ENCODE measurements at regions not wholly inside any gene's neighbourhood (a gene's known extent, or its start where the extent isn't known, plus 50 kb on each side); places are given as distances from the start of the nearest gene placed in this dataset.

GRCh38 chr2:19246496-19246895, 111.9 kb downstream of the OSR1 start:
- Histone ChIP-seq H4K20me1 (ENCODE audit: insufficient read depth, low read length) (no peaks in the 10 kb centered on the region), H3K79me2 (ENCODE audit: low read length) (no peaks in the 10 kb centered on the region), H3K4me2 (ENCODE audit: low read length) (no peak overlapping the region), H3K4me3 (ENCODE audit: low read length) (no peak overlapping the region), H3K27ac (ENCODE audit: low read length) (no peak overlapping the region), H3K9me3 (ENCODE audit: insufficient read depth, low read length) (no peaks in the 10 kb centered on the region), H3K9ac (ENCODE audit: low read length) (no peak overlapping the region), H3K27me3 (ENCODE audit: low read depth, low read length) (no peaks in the 10 kb centered on the region), H3K36me3 (replicated peaks; ENCODE audit: low read depth, low read length) (no peaks in the 10 kb centered on the region), H3K4me1 (ENCODE audit: low read length) (no peaks in the 10 kb centered on the region), H2AFZ (ENCODE audit: low read depth, low read length) (no peak overlapping the region)
- TF ChIP-seq EZH2phosphoT487 (IDR thresholded peaks at IDR 0.05; ENCODE audit: low read depth): no peak

GRCh38 chr2:19244460-19245363, 113.7 kb downstream of the OSR1 start:
- TF ChIP-seq CTCF (IDR thresholded peaks at IDR 0.05; ENCODE audit: low read depth, low read length): no peak
- TF ChIP-seq EZH2phosphoT487 (IDR thresholded peaks at IDR 0.05; ENCODE audit: low read depth): no peak
- Histone ChIP-seq H3K4me3 (ENCODE audit: low read length) (no peak overlapping the region), H3K4me2 (ENCODE audit: low read length) (no peak overlapping the region), H3K79me2 (ENCODE audit: low read length) (no peaks in the 10 kb centered on the region), H3K9me3 (ENCODE audit: insufficient read depth, low read length) (no peaks in the 10 kb centered on the region), H2AFZ (ENCODE audit: low read depth, low read length) (no peak overlapping the region), H3K27ac (ENCODE audit: low read length) (no peak overlapping the region), H3K27me3 (ENCODE audit: low read depth, low read length) (no peaks in the 10 kb centered on the region), H3K9ac (ENCODE audit: low read length) (no peak overlapping the region), H4K20me1 (ENCODE audit: insufficient read depth, low read length) (no peaks in the 10 kb centered on the region), H3K4me1 (ENCODE audit: low read length) (no peaks in the 10 kb centered on the region), H3K36me3 (replicated peaks; ENCODE audit: low read depth, low read length) (no peaks in the 10 kb centered on the region)

GRCh38 chr2:19238440-19239060, 119.9 kb downstream of the OSR1 start:
- H3K27ac ChIP-seq (ENCODE audit: low read length): no peak overlapping the region
- H3K9me3 ChIP-seq (ENCODE audit: insufficient read depth, low read length): no peaks in the 10 kb centered on the region
- H3K4me1 ChIP-seq (ENCODE audit: low read length): no peaks in the 10 kb centered on the region
- no peaks in the 10 kb centered on the region for H3K27me3 ChIP-seq (ENCODE audit: low read depth, low read length)
- H3K4me3 ChIP-seq (ENCODE audit: low read length): no peak overlapping the region
- no peaks in the 10 kb centered on the region for H3K79me2 ChIP-seq (ENCODE audit: low read length)
- TF ChIP-seq CTCF (IDR thresholded peaks at IDR 0.05; ENCODE audit: low read depth, low read length) (no peak), EZH2phosphoT487 (IDR thresholded peaks at IDR 0.05; ENCODE audit: low read depth) (no peak)
- H2AFZ ChIP-seq (ENCODE audit: low read depth, low read length): no peak overlapping the region
- H3K4me2 ChIP-seq (ENCODE audit: low read length): no peak overlapping the region
- H3K36me3 ChIP-seq (replicated peaks; ENCODE audit: low read depth, low read length): no peaks in the 10 kb centered on the region
- H4K20me1 ChIP-seq (ENCODE audit: insufficient read depth, low read length): no peaks in the 10 kb centered on the region
- H3K9ac ChIP-seq (ENCODE audit: low read length): no peak overlapping the region

DNA sequence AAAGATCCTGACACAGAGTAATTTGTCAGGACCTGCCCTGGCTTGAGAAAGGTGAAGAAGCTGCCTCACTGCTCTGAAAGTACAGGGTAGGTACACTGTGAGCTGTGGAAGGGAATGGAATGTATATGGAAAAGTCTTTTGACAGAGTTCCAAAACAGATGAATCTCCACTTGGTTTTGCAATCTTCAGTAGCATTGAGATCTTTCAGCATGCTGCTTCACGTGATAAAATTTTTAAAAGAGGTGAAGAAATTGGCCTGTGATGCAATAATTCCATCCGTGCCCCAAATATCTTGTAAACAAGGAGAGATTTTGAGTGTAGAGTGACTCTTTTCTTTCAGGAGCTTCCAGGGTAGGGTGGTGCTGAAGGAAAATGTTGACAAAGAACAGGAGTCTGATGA, 123.1 kb downstream of the OSR1 start:
- Histone ChIP-seq H2AFZ (ENCODE audit: low read depth, low read length) (no peak overlapping the region), H3K9me3 (ENCODE audit: insufficient read depth, low read length) (no peaks in the 10 kb centered on the region), H3K4me2 (ENCODE audit: low read length) (no peak overlapping the region), H3K36me3 (replicated peaks; ENCODE audit: low read depth, low read length) (no peaks in the 10 kb centered on the region), H3K27ac (ENCODE audit: low read length) (no peak overlapping the region), H4K20me1 (ENCODE audit: insufficient read depth, low read length) (no peaks in the 10 kb centered on the region), H3K27me3 (ENCODE audit: low read depth, low read length) (no peaks in the 10 kb centered on the region), H3K79me2 (ENCODE audit: low read length) (no peaks in the 10 kb centered on the region), H3K4me1 (ENCODE audit: low read length) (no peaks in the 10 kb centered on the region), H3K9ac (ENCODE audit: low read length) (no peak overlapping the region), H3K4me3 (ENCODE audit: low read length) (no peak overlapping the region)
- TF ChIP-seq CTCF (IDR thresholded peaks at IDR 0.05; ENCODE audit: low read depth, low read length) (no peak), EZH2phosphoT487 (IDR thresholded peaks at IDR 0.05; ENCODE audit: low read depth) (no peak)
